Chondrocyte (in vitro differentiated cells): ENCODE measurements at regions not wholly inside any gene's neighbourhood (a gene's known extent, or its start where the extent isn't known, plus 50 kb on each side); places are given as distances from the start of the nearest gene placed in this dataset.

Experiments used
- DNase-seq: peaks from one replicate; pipeline ENCODE4 v3.0.0; 2021; ENCODE audit warnings: mixed read lengths, low spot score
- H3K27ac Mint-ChIP-seq: one replicate; pipeline ENCODE4 v1.8.0; 2021; ENCODE audit warnings: mild to moderate bottlenecking, moderate library complexity, mixed read lengths; ENCODE audit not compliant: unreplicated experiment
- H3K27me3 Mint-ChIP-seq: 2 replicates; pipeline ENCODE4 v1.8.0; 2021; ENCODE audit warnings: low read depth, mixed read lengths
- H3K36me3 Mint-ChIP-seq: 2 replicates; pipeline ENCODE4 v1.8.0; 2021; ENCODE audit warnings: low read depth, mixed read lengths
- H3K4me1 Mint-ChIP-seq: 2 replicates; pipeline ENCODE4 v1.8.0; 2021; ENCODE audit warnings: low read depth, mild to moderate bottlenecking, mixed read lengths
- H3K4me3 Mint-ChIP-seq: one replicate; pipeline ENCODE4 v1.8.0; 2021; ENCODE audit warnings: mild to moderate bottlenecking, moderate library complexity, mixed read lengths; ENCODE audit not compliant: unreplicated experiment
- H3K9me3 Mint-ChIP-seq: 2 replicates; pipeline ENCODE4 v1.8.0; 2021; ENCODE audit warnings: low read depth, mixed read lengths
- CTCF ChIP-seq: fragments of 200-600 bp; sonication (generic); IDR thresholded peaks from 2 replicates; pipeline ENCODE4 v1.5.0; 2021; ENCODE audit warnings: antibody characterized with exemption, mild to moderate bottlenecking, moderate library complexity

- H3K9me3 Mint-ChIP-seq: peaks cover 2% of the 10 kb centered on the region
- no peaks in the 10 kb centered on the region for H3K27me3 Mint-ChIP-seq
- H3K27ac Mint-ChIP-seq: peak overlapping the region; percentile 74
These were observed 184.2 kb upstream of the FOXA2 start for GRCh38 chr20:22768266-22769178.

GRCh38 chr20:22770241-22770800, 185.9 kb upstream of the FOXA2 start:
- Mint-ChIP-seq H3K9me3 (peaks cover 2% of the 10 kb centered on the region), H3K27ac (peak overlapping the region; percentile 28), H3K36me3 (no peaks in the 10 kb centered on the region), H3K4me3 (no peak overlapping the region), H3K4me1 (peaks cover 56% of the 10 kb centered on the region), H3K27me3 (no peaks in the 10 kb centered on the region)
- no peak for DNase-seq
- no peak for TF ChIP-seq CTCF

More at GRCh38 chr20:22768266-22769178, 184.2 kb upstream of the FOXA2 start:
- no peak for DNase-seq
- TF ChIP-seq CTCF: peak; percentile 42
- peaks cover 69% of the 10 kb centered on the region for H3K4me1 Mint-ChIP-seq
- no peaks in the 10 kb centered on the region for H3K36me3 Mint-ChIP-seq
- H3K4me3 Mint-ChIP-seq: no peak overlapping the region

GRCh38 chr20:22771706-22772105, 187.3 kb upstream of the FOXA2 start:
- peaks cover 10% of the 10 kb centered on the region for H3K9me3 Mint-ChIP-seq
- no peak overlapping the region for H3K27ac Mint-ChIP-seq
- DNase-seq: no peak
- no peaks in the 10 kb centered on the region for H3K27me3 Mint-ChIP-seq
- no peak for TF ChIP-seq CTCF
- peaks cover 56% of the 10 kb centered on the region for H3K4me1 Mint-ChIP-seq
- H3K4me3 Mint-ChIP-seq: no peak overlapping the region
- peaks cover 2% of the 10 kb centered on the region for H3K36me3 Mint-ChIP-seq

GRCh38 chr20:22773344-22773743, 189.0 kb upstream of the FOXA2 start:
- Mint-ChIP-seq H3K4me3 (no peak overlapping the region), H3K4me1 (peaks cover 49% of the 10 kb centered on the region), H3K27ac (peak overlapping the region; percentile 38), H3K36me3 (peaks cover 2% of the 10 kb centered on the region), H3K27me3 (no peaks in the 10 kb centered on the region), H3K9me3 (peaks cover 10% of the 10 kb centered on the region)
- TF ChIP-seq CTCF: no peak
- DNase-seq: no peak

- Mint-ChIP-seq H3K9me3 (peaks cover 8% of the 10 kb centered on the region), H3K27ac (no peak overlapping the region)
- DNase-seq: no peak
These were observed 190.9 kb upstream of the FOXA2 start for GRCh38 chr20:22775256-22775655.

More at GRCh38 chr20:22775256-22775655, 190.9 kb upstream of the FOXA2 start:
- no peak overlapping the region for H3K4me3 Mint-ChIP-seq
- H3K27me3 Mint-ChIP-seq: no peaks in the 10 kb centered on the region
- peaks cover 2% of the 10 kb centered on the region for H3K36me3 Mint-ChIP-seq
- peaks cover 39% of the 10 kb centered on the region for H3K4me1 Mint-ChIP-seq
- no peak for TF ChIP-seq CTCF
